Ishikawa (cell line): ENCODE measurements at regions not wholly inside any gene's neighbourhood (a gene's known extent, or its start where the extent isn't known, plus 50 kb on each side); places are given as distances from the start of the nearest gene placed in this dataset.

Source experiments
- CEBPB ChIP-seq: IDR thresholded peaks from 2 replicates; pipeline ENCODE4 v1.6.1; 2012
- CREB1 ChIP-seq: IDR thresholded peaks from 2 replicates; pipeline ENCODE4 v1.6.1; 2012; ENCODE audit warnings: low read depth
- EP300 ChIP-seq: IDR thresholded peaks from 2 replicates; pipeline ENCODE4 v1.6.1; 2012; ENCODE audit warnings: borderline replicate concordance
- FOXM1 ChIP-seq: IDR thresholded peaks from 2 replicates; pipeline ENCODE4 v1.6.1; 2012; ENCODE audit warnings: low read depth, borderline replicate concordance
- MAX ChIP-seq: IDR thresholded peaks from 2 replicates; pipeline ENCODE4 v1.6.1; 2012
- NFIC ChIP-seq: IDR thresholded peaks from 2 replicates; pipeline ENCODE4 v1.6.1; 2012
- RAD21 ChIP-seq: IDR thresholded peaks from 2 replicates; pipeline ENCODE4 v1.6.1; 2012; ENCODE audit warnings: low read depth
- REST ChIP-seq: IDR thresholded peaks from 2 replicates; pipeline ENCODE4 v1.6.1; 2012; ENCODE audit warnings: low read depth, mild to moderate bottlenecking
- TAF1 ChIP-seq: IDR thresholded peaks from 2 replicates; pipeline ENCODE4 v1.6.1; 2012; ENCODE audit warnings: low read depth, mild to moderate bottlenecking
- YY1 ChIP-seq: IDR thresholded peaks from 2 replicates; pipeline ENCODE4 v1.6.1; 2012; ENCODE audit warnings: low read depth
- ZBTB7A ChIP-seq: IDR thresholded peaks from 2 replicates; pipeline ENCODE4 v1.6.1; 2012; ENCODE audit warnings: low read depth

- TF ChIP-seq REST: no peak
- TF ChIP-seq TAF1: no peak
- TF ChIP-seq CEBPB: no peak
- peak; percentile 35; the same call in 1 of the 2 replicates for TF ChIP-seq RAD21
- TF ChIP-seq CREB1: no peak
- TF ChIP-seq NFIC: no peak
- TF ChIP-seq YY1: no peak
- no peak for TF ChIP-seq MAX
- no peak for TF ChIP-seq EP300
- TF ChIP-seq ZBTB7A: no peak
- no peak for TF ChIP-seq FOXM1
These were observed 426.5 kb downstream of the SLC4A3 start for GRCh38 chr2:220053919-220054318.
